ENCODE measurements at regions not wholly inside any gene's neighbourhood (a gene's known extent, or its start where the extent isn't known, plus 50 kb on each side); places are given as distances from the start of the nearest gene placed in this dataset.

DNA sequence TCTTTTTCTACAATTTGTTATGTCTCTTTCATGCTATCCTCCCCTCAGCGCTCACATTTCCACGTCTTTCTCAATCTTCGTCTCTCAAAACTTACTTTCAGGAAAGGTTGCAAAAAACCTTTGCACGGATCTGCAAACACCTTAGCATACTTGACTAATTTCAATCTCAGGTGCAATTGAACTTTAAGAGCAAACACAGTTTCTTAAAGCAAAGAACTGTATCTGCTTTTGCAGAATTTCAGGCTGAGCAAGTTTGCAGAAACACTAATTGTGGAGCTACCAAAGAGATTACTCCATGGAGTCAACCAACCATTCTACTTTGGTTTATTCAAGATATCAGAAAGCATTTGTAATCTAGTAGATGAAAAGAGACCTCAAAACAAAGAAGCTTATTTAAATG, 668.2 kb upstream of the MARCKS start:
- intact Hi-C loops (cut with DNase I), result no loop called here
- no peak for DNase-seq
- Histone ChIP-seq H3K27ac (no peak overlapping the region), H3K9ac (ENCODE audit: low read depth in 2 of 2, low read length in 2 of 2) (no peak overlapping the region), H3K27me3 (no peaks in the 10 kb centered on the region), H3K4me3 (no peak overlapping the region), H3K36me3 (no peaks in the 10 kb centered on the region), H3K4me1 (no peaks in the 10 kb centered on the region), H3K9me3 (no peaks in the 10 kb centered on the region)
- TF ChIP-seq, protein P1, sequence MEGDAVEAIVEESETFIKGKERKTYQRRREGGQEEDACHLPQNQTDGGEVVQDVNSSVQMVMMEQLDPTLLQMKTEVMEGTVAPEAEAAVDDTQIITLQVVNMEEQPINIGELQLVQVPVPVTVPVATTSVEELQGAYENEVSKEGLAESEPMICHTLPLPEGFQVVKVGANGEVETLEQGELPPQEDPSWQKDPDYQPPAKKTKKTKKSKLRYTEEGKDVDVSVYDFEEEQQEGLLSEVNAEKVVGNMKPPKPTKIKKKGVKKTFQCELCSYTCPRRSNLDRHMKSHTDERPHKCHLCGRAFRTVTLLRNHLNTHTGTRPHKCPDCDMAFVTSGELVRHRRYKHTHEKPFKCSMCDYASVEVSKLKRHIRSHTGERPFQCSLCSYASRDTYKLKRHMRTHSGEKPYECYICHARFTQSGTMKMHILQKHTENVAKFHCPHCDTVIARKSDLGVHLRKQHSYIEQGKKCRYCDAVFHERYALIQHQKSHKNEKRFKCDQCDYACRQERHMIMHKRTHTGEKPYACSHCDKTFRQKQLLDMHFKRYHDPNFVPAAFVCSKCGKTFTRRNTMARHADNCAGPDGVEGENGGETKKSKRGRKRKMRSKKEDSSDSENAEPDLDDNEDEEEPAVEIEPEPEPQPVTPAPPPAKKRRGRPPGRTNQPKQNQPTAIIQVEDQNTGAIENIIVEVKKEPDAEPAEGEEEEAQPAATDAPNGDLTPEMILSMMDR (IDR thresholded peaks at IDR 0.05), result no peak

DNA sequence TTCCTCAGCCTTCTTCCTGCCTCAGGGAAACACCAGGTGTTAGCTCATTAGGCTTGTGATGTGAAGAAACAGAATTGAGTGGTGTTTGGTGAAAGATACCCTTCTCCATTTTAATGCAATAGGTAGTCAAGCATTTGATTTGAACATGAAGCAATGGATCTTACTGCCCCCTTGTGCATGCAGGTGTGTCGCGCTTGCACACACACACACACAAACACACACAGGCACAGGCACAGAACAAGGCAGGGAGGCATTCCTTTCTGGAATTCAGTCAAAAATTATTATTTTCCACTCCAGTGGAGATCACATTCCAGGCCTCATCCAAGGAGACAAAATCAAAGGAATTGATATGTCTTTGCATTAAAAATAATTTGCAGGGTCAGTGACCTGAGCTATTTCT, 667.0 kb upstream of the MARCKS start:
- Histone ChIP-seq H3K9ac (ENCODE audit: low read depth in 2 of 2, low read length in 2 of 2) (no peak overlapping the region), H3K27ac (no peak overlapping the region), H3K4me3 (no peak overlapping the region), H3K4me1 (no peaks in the 10 kb centered on the region), H3K9me3 (no peaks in the 10 kb centered on the region), H3K36me3 (no peaks in the 10 kb centered on the region), H3K27me3 (no peaks in the 10 kb centered on the region)
- TF ChIP-seq, protein P1 (IDR thresholded peaks at IDR 0.05), result no peak
- intact Hi-C loops (cut with DNase I), result no loop called here
- DNase-seq, result no peak

DNA sequence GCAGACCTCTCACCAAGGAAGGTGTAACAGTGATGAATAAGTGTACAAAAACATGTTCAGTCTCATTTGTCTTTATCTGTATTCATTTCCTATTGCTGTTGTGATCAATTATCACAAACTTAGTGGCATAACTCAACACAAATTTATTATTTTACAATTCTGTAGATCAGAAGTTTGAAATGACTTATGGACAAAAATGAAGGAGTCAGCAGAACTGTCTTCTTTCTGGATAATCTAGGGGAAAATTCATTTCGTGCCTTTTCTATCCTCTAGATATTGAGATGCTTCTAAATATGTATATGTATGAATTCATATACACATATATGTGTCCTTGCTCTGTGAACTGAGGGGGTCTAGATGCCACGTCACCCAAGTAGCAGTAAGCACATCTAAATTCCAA, 663.1 kb upstream of the MARCKS start:
- no peaks in the 10 kb centered on the region for H3K27me3 ChIP-seq
- DNase-seq, result no peak
- H3K4me1 ChIP-seq, result no peaks in the 10 kb centered on the region
- TF ChIP-seq, protein P1 (IDR thresholded peaks at IDR 0.05), result no peak
- no peaks in the 10 kb centered on the region for H3K36me3 ChIP-seq
- H3K4me3 ChIP-seq, result no peak overlapping the region
- H3K9me3 ChIP-seq, result no peaks in the 10 kb centered on the region
- intact Hi-C loops (cut with DNase I), result no loop called here
- no peak overlapping the region for H3K9ac ChIP-seq (ENCODE audit: low read depth in 2 of 2, low read length in 2 of 2)
- H3K27ac ChIP-seq, result no peak overlapping the region

DNA sequence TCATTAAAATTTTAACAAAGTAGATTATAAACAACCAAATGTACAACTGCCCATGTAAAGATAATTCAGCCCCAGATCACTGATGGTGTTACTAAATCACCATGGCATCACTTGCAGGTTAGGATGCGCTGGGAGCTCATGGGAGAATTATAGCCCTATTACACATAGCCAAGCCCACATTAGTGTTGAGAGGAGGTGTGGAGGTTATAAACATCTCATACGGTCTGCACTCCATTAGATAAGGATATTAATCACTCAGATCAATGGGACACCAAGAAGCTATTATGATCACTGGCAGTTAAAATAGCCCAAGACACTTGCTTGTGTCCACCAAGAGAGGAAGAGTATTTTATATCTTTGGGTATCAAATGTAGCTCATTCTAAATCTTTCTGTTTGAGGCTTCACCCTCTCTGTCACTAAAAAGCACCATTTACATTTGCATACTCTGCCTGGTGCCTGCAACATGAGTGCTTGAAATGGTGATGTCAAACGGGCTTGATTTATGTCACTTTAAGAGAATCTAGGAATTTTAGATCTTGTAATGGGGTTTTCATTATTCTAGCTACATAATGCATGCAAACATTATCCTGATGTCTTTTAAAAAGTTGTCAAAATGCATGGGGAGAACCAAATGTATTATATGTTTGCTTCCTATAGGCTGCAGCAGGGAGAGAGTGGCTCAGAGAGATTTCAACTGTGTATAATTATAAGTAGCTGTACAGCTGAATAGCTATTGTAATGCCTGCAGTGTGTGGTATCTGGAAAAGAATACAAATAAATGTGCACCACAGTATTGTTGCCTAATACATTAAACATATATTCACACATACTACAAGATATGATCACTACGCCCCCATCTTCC, 654.1 kb upstream of the MARCKS start:
- no peaks in the 10 kb centered on the region for H3K27me3 ChIP-seq
- intact Hi-C loops (cut with DNase I), result no loop called here
- H3K4me1 ChIP-seq, result no peaks in the 10 kb centered on the region
- H3K9ac ChIP-seq (ENCODE audit: low read depth in 2 of 2, low read length in 2 of 2), result no peak overlapping the region
- TF ChIP-seq, protein P1 (IDR thresholded peaks at IDR 0.05), result no peak
- H3K27ac ChIP-seq, result no peak overlapping the region
- DNase-seq, result no peak
- no peaks in the 10 kb centered on the region for H3K9me3 ChIP-seq
- no peak overlapping the region for H3K4me3 ChIP-seq
- H3K36me3 ChIP-seq, result no peaks in the 10 kb centered on the region

DNA sequence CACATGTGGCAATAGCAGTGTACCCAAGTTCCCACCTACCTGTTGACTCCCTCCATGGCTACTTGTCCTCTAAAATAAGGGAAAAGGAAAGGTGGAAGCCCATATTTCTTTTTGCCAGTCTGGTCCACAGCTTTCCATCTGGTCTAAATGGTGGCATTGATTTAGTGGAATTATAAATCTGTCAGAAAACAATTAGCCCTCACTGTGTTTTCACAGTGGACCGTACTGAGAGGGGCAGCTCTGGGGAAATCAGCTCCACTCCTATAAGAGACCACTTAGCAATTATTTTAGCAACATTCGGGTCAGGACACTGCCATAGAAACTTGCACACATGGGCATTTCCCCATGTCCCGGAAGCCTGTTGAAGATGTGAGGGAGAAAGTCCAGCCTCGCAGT, 653.4 kb upstream of the MARCKS start:
- no peaks in the 10 kb centered on the region for H3K4me1 ChIP-seq
- intact Hi-C loops (cut with DNase I), result no loop called here
- no peak for DNase-seq
- no peak overlapping the region for H3K4me3 ChIP-seq
- no peak overlapping the region for H3K27ac ChIP-seq
- no peaks in the 10 kb centered on the region for H3K36me3 ChIP-seq
- no peaks in the 10 kb centered on the region for H3K9me3 ChIP-seq
- no peaks in the 10 kb centered on the region for H3K27me3 ChIP-seq
- TF ChIP-seq, protein P1 (IDR thresholded peaks at IDR 0.05), result no peak
- no peak overlapping the region for H3K9ac ChIP-seq (ENCODE audit: low read depth in 2 of 2, low read length in 2 of 2)
